SK-MEL-5 (cell line): ENCODE measurements at regions not wholly inside any gene's neighbourhood (a gene's known extent, or its start where the extent isn't known, plus 50 kb on each side); places are given as distances from the start of the nearest gene placed in this dataset.
"Not testable (repeated sequence)": the region's sequence is repeated elsewhere in the genome, so short reads cannot be mapped to it uniquely, and the experiment has no call there.

Source experiments
- DNase-seq: peaks from one replicate; pipeline ENCODE4 v3.0.0-alpha.2; 2016; ENCODE audit warnings: low read depth, low spot score
- in situ Hi-C: cut with HindIII; loops from 2 replicates; pipeline ENCODE4 v1.10.0; 2016; ENCODE audit warnings: low sequenced_read_pairs, high pct_unique_total_duplicates, low pct_unique_long_range_greater_than_20kb

DNA sequence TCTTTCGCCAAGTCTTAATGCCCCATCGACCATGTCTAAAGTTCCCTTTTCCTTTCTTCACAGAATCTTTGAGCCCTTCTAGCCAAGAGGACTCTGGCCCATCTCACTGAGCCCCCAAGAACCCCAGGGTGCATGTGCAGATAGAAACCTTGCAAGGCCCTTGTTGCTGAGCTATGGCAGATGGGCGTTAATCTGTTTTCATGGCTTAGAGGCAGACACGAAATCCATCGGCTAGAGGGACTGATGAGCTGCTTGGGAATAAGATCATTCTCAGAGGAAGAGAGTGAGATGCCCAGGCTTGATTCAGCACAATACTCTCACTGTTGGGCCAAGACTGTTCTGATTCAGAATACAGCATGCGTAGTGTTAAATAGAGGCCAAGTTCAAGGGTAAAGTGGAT lies 262.5 kb upstream of the C9orf72 start:
- no peak for DNase-seq
- in situ Hi-C loops, result no loop called here

DNA sequence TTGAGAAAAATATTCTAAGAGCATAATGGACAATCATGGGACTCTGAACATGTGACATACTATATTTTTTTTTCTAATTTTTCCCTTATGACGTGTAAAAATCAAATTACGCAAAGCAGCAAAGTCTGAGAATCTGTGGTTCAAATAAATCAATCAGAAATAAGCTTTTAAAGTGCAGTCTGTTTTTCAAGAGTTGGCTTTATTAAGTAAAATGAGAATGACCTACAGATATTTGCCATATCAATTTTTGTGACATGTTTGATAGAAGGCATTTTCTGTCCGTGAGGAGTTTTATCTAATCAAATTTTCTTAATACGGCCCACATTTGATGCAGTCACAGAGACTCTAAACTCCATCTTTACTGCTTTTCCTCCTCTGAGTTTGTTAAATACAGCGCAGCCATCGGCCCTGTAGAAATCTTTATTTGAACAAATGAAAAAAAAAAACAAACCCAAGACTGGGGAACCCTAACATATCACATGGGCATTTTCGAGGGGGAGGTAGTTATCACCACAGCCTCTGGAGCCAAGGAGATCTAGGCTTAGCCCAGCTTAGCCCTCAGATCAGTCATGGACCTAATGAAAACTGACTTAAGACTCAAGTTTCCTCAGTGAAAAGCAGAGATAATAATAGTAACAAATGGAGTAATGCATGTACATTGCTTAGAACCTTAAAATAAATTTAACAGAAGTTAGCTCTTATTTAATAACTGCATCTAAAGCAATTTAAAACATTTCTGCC lies 263.6 kb upstream of the C9orf72 start:
- no peak for DNase-seq
- in situ Hi-C loops, result no loop called here

DNA sequence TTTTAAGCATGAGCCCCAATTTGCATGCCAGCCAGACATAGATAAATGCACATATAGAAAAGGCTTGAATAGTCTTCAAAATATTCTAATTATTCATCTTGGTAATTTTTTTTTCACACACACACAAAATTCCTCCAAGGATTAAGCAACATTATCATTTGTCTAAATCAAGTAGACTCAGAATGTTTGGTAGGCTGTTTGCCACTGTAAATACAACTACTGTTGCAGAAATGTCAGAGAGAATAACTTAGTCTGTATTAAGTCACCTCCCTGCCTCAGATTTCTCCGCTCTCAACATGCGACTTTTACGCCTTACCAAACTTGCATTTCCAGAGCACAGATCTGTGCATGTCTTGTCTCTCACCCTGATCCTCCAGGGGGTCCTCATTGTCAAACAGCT lies 265.6 kb upstream of the C9orf72 start:
- no peak for DNase-seq
- in situ Hi-C loops, result no loop called here

DNA sequence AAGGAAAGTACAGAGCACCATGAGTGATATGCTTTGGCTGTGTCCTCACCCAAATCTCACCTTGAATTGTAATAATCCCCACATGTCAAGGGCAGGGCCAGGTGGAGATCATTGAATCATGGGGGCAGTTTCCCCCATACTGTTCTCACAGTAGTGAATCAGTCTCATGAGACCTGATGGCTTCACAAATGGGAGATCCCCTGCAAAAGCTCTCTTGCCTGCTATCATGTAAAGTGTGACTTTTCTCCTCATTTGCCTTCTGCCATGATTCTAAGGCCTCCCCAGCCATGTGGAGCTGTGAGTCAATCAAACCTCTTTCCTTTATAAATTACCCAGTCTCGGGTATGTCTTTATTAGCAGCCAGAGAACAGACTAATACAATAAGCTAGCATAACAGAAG lies 266.5 kb upstream of the C9orf72 start:
- DNase-seq, in situ Hi-C loops: not testable (repeated sequence)

DNA sequence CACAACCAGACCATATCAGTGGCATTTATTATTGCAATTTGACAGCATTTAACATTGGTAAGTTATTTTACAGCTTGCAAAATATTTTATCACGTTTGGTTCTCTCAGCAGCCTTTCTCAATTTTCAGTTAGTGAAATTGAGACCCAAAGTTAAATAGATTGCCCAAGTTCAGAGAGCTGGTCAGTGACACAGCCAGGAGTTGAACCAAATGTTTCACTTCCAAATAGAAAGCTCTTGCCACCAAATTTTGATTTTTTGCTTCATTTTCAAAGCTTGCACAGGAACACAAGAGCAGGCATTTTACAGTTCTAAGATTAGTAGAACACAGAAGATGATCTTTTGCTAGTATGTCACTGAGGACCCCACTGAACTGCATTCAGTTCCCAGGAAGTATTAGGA lies 271.5 kb upstream of the C9orf72 start:
- in situ Hi-C loops, result no loop called here
- no peak for DNase-seq

DNA sequence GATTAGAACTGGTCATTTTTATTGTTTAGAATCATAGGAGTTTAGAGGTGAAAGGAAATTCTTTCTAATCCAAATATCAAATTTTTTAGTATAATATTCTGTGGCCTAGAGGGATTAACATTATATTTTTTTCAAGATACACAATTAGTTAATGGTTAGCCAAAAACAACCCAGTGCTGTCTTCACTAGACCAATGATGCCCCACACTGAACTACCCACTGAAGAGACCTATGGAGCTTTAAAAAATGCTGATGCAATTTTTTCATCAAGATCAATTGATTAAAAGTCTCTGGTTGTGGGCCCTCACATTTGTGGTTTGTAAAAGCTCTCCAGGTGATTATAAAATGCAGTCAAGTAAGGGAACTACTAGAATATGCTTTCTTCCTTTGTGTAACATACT lies 274.1 kb upstream of the C9orf72 start:
- DNase-seq, result no peak
- in situ Hi-C loops, result no loop called here

DNA sequence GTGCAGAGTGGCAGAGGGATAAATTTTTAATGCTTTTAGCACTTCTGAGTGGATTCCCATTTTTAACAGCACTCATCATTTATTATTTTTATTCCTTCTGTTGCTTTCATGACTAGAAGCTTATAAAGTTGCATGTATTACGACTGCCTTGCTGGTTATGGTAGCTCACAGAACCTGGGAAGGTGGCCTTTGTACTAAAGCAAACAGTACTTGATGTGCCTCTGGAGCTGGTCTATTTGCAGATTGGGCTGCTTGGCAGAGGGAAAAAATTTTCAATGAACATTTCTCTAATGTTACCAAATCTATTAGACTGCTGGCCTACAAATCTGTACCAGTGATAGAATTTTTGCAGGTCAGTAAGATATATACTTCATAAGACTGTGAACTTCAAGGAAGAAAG lies 274.5 kb upstream of the C9orf72 start:
- in situ Hi-C loops, result no loop called here
- DNase-seq, result no peak

DNA sequence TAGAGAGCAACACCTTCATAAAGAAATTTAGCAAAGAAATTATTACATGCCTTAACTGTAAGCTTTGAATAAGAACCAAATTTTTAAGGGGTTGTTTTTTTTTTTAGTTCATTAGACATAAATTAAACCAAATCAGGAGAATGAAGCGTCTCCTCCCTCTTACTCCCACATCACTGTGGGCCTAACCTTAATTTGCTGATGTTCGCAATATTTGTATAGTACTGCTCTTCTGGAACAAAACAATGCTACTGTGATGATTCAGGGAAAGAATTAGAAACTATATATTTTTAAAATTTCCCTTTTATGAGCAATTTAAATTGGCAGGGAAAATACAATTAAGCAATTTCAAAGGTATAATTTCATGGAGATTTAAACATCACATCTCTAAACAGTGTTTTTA lies 275.0 kb upstream of the C9orf72 start:
- in situ Hi-C loops, result no loop called here
- no peak for DNase-seq

DNA sequence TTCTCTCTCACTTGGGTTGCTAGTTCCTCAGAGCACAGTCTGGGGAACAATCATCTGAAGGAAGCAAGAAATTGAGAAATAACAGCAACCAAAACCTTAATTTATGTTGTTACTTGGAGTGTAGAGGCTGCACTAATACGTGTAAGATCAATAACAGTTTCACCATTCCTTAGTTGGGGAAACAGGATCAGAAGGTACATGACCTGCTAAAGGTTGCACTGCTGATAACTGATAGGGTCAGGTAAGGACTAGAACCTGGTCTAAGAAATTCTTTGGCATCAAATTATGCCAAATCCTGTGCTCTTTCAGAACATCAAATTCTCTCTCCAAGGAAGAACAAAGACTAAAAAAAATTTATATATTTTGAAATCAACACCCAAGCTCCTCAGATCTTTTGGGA lies 278.6 kb upstream of the C9orf72 start:
- in situ Hi-C loops, result no loop called here
- no peak for DNase-seq

DNA sequence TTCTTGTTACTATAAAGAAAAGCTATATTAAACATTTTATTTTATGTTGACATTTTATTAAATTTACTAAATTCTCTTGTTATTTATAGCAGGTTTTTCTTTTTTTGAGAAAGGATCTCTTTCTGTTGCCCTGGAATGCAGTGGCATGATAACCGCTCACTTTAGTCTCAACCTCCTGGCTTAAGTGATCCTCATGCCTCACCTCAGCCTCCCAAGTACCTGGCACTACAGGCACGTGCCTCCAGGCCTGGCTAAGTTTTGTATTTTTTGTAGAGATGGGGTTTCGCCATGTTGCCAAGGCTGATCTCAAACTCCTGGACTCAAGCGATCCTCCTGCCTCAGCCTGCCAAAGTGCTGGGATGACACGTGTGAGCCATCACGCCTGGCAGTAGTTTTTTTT lies 280.2 kb upstream of the C9orf72 start:
- DNase-seq, result no peak
- in situ Hi-C loops, result no loop called here

DNA sequence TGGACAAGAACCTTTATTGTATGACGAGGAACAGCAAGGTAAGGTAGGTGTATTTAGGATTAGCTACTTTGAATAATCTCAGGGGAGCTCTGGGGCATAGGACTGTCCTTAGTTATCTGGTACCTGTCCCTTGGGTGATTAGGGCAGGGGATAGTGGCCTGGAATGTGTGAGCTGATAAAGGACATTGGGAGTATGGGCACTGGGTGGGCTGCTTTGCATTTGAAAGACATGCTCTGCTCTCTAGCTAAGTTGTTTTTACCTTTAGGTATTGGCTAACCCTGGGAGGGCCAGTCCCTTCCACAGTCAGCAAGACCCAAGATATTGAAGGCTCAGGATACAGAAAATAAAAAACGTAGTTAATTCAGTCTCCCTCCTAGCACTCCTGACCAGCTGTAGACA lies 282.8 kb upstream of the C9orf72 start:
- no peak for DNase-seq
- in situ Hi-C loops, result no loop called here

DNA sequence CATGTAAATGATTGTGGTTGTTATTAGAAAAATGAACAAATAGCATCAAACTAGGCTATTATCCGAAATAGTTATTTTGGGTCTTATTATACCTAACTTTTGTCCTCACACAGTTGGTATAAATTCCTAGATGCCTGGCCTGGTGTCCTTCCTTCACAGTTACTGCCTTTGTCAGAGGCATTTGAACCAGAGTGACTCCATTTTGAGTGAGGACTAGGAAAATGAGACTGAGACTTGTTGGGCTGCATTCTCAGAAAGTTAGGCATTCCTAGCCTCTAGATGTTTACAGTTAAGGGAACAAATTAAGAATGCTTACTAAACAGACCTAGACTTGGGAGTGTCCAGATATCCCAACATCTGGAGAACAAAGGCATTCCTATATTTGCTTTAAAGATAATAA lies 283.5 kb upstream of the C9orf72 start:
- in situ Hi-C loops, result no loop called here
- DNase-seq, result no peak

DNA sequence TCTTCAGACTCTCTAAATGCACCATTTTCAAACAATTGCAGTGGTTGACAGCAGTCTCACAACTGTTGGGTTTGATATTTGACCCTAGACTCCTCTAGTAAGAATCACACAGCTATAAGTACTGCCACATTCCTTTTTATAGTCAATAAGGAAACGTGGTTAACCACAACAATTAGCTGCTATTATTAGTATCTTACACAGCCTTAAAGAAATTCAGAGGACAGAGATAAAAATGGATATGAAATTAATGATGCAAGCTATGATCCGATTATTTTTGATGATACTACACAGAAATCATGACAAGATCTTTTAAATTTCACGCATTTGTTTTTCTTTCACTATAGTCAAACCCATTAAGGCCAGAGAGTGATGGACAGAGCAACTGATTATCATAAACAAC lies 288.6 kb upstream of the C9orf72 start:
- in situ Hi-C loops, result no loop called here
- DNase-seq, result no peak

DNA sequence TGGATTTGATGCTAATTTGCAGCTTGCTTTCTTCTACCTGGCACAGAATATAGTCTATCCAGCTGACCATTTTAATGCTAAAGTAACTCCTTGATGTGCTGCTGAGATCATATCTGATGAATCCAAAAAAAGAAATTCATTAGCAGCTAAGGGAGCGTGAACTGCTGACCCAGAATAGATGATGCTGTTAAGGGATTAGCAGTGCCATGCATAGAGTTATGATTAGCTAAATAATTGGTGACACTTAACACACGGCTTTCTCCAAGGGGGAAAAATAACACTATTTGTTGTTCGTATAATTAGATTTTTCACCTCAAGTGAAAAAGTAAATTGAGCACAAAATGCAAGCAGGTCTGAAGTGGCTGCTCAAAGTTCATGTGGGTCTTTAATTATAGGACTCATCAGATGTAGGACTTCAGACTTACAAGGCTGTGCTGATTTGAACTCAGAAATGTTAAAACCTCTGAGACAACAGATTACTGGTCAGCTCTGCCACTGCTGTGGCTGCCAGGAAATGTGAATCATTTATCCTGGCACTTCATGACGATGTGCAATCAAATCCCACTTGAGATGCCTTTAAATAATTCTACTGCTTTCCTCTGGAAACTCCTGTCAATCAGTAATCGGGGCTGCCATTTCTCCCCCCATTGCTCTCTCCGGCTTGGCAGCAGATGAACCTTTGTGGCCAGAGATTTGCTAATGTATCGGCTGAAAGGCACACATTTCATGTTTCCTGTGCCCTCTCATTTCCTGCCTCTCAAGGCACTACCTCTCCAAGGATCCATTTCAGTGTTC lies 291.6 kb upstream of the C9orf72 start:
- DNase-seq, result no peak
- in situ Hi-C loops, result no loop called here

DNA sequence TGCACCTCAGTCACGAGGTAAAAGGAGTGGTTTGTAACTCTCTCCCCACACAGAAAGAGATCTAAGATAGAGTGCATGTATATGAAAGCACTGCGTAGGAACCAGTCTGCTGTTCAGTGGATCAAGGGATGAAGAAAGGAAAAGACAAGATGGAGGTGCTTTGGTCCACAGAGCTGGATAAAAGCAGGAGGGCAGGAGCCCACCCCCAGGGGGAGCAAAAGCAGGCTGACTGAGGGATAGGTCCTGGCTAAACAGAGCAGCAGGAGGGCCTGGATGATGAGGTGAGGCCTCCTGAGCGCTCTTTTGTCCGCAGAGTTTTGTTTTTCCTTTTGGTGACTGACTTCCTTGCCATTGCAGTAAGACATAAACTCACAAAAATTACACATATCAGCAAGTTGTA lies 293.5 kb upstream of the C9orf72 start:
- in situ Hi-C loops, result no loop called here
- DNase-seq, result no peak

DNA sequence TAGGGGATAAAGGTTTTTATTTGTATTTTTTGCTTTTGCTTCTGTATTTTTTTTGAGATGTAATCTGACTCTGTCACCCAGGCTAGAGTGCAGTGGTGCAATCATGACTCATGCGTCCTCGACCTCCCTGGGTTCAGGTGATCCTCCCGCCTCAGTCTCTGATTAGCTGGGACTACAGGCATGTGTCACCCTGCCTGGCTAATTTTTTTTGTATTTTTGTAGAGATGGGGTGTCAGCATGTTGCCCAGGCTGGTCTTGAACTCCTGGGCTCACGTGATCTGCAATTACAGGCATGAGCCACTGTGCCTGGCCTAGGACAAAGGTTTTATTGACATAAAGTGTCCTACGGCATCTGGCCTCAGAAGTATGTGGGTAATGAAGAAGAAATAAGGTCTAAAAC lies 297.1 kb upstream of the C9orf72 start:
- in situ Hi-C loops, result no loop called here
- DNase-seq, result no peak

DNA sequence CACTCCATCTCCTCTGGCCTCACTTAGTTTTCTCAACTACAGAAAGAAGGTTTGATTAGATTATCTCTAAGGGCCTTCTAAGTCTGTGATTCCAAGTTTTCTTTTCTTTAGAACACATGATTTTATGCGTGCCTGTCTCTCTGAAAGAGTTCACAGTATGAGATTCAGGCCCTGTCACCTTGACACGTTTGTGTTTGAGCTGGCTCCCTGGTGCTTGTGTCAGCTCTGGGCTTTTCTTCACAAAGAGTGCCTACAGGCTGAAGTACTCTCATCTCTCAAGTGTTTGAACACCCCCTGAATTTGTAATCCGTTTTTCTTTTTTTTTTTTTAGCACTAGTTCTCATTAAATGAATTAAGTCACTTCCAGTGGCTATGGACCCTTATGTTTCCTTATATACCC lies 306.9 kb upstream of the C9orf72 start:
- no peak for DNase-seq
- in situ Hi-C loops, result no loop called here

DNA sequence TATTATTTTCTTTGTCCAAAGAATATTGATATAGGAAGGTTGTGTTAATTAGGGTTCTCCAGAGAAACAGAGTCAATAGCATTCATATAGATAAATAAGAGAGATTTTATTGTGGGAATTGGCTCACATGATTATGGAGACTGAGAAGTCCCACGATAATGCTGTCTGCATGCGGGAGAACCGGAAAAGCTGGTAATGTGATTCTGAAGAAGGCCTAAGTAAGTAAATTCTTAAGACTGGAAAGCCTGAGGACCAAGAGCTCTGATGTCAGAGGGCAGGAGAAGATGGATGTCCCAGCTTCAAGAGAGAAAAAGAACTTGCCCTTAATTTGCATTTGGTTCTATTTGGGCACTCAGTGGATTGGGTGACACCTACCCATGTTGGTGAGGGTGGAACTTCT lies 307.4 kb upstream of the C9orf72 start:
- in situ Hi-C loops, result no loop called here
- no peak for DNase-seq

DNA sequence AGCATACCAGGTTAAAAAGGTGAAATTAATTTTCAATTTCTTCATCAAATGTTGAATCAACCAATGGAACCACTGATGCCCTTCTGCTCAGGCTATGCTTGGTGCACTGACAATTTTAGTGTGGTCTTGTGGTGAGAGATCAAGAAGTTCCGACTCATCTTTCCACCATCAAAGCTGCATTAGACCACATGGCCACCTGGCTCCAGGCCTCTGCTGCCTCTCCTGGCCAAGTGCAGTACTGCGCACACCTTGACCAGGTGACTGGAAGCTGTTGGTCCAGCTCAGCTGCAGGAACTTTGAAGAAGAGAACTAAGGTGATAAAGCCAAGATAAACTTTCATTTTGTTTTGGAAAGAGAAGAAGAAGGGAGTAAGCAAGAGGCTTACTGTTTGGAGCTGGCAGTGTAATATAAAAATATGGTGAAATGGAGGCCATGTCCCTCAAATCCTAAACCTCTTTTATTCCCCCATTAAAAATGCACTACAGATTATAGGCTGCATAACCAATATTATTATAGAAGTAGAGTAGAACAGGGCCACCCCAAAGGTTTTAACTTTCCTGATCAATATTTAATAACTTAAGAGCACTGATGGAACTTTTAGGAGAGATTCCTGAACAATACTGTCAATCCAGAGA lies 315.5 kb upstream of the C9orf72 start:
- in situ Hi-C loops, result no loop called here
- DNase-seq, result peak; percentile 27
